RWPE1 (cell line): ENCODE measurements at regions not wholly inside any gene's neighbourhood (a gene's known extent, or its start where the extent isn't known, plus 50 kb on each side); places are given as distances from the start of the nearest gene placed in this dataset.

ENCODE experiments used
- CTCF ChIA-PET: fragments of 350-600 bp; sonication (Branson Sonifier 250); formaldehyde crosslinking; extraction: SDS; loops from one replicate; lab custom pipeline; 2021; lab: Yijun Ruan, JAX
- POLR2A ChIA-PET: fragments of 400-600 bp; formaldehyde crosslinking; extraction: SDS; loops from one replicate; lab custom pipeline; 2020; ENCODE audit warnings: antibody characterized with exemption; ENCODE audit not compliant: low non-redundant PET; lab: Yijun Ruan, JAX
- DNase-seq: peaks from one replicate; pipeline ENCODE4 v3.0.0; 2012; ENCODE audit warnings: low spot score
- H3K27ac ChIP-seq: fragments of 450-650 bp; 2 replicates; pipeline ENCODE4 v1.5.1; 2017
- CTCF ChIP-seq: fragments of 450-650 bp; conservative IDR thresholded peaks from 2 replicates; pipeline ENCODE4 v1.5.1; 2017; ENCODE audit warnings: low read depth, mild to moderate bottlenecking

DNA sequence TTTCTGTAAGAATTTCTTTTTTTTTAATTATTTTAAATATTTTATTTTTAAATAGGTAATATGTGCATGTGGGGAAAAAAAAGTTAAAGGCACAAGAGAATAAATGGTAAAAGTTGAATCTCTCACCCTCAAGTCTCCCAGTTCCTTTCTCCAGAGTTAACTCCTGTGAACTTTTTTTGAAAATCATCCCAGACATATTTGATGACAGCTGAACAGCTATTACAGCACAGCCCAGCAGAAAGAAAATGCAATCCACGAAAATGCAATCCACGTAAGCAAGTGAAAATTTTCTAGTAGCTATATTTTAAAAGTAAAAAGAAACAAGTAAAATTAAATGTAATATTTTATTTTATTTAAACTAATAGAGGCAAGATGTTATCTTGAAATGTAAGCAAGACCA, 310.0 kb upstream of the RUNX1 start:
- TF ChIP-seq CTCF = no peak
- DNase-seq = no peak
- POLR2A ChIA-PET = no interaction called here
- H3K27ac ChIP-seq = no peak overlapping the region
- CTCF ChIA-PET = interaction anchor here (0.6 kb wide), 1 partner anchor 525 kb away, joined by 3 read pairs; no protein-coding TSS in a partner anchor

GRCh38 chr21:35358008-35358407, 308.9 kb upstream of the RUNX1 start:
- DNase-seq = no peak
- ChIA-PET POLR2A (no interaction called here), CTCF (no interaction called here)
- no peak for TF ChIP-seq CTCF
- H3K27ac ChIP-seq = no peak overlapping the region

- CTCF ChIA-PET = no interaction called here
- POLR2A ChIA-PET = no interaction called here
- no peak for TF ChIP-seq CTCF
- H3K27ac ChIP-seq = no peak overlapping the region
- no peak for DNase-seq
These were observed 308.1 kb upstream of the RUNX1 start for GRCh38 chr21:35357041-35357780.

- H3K27ac ChIP-seq = no peak overlapping the region
- no peak for DNase-seq
- CTCF ChIA-PET = interaction anchor here (0.6 kb wide), 1 partner anchor 80 kb away, joined by 4 read pairs; no protein-coding TSS in a partner anchor
- POLR2A ChIA-PET = no interaction called here
- no peak for TF ChIP-seq CTCF
These were observed 305.0 kb upstream of the RUNX1 start for GRCh38 chr21:35354078-35354477.

- no peak for TF ChIP-seq CTCF
- POLR2A ChIA-PET = no interaction called here
- H3K27ac ChIP-seq = no peak overlapping the region
- DNase-seq = no peak
- CTCF ChIA-PET = no interaction called here
These were observed 303.7 kb upstream of the RUNX1 start for GRCh38 chr21:35352793-35353192.

- ChIA-PET POLR2A (no interaction called here), CTCF (no interaction called here)
These were observed 303.1 kb upstream of the RUNX1 start for GRCh38 chr21:35352066-35352770.

More at GRCh38 chr21:35352066-35352770, 303.1 kb upstream of the RUNX1 start:
- H3K27ac ChIP-seq = no peak overlapping the region
- no peak for DNase-seq
- TF ChIP-seq CTCF = no peak
